ENCODE measurements at regions not wholly inside any gene's neighbourhood (a gene's known extent, or its start where the extent isn't known, plus 50 kb on each side); places are given as distances from the start of the nearest gene placed in this dataset.
A peak's percentile ranks its signal among the peaks of the same experiment; 100 is the strongest.
"Not testable (repeated sequence)": the region's sequence is repeated elsewhere in the genome, so short reads cannot be mapped to it uniquely, and the experiment has no call there.

- DNase-seq = no peak
Observed at GRCh38 chr9:129301941-129302340, 123.9 kb upstream of the IER5L start.

GRCh38 chr9:129296195-129296594 lies 118.1 kb upstream of the IER5L start:
- not testable (repeated sequence) for DNase-seq

- no peak for DNase-seq
Observed at GRCh38 chr9:129291041-129291501, 113.0 kb upstream of the IER5L start.

- no peak for DNase-seq
Observed at GRCh38 chr9:129290606-129291005, 112.5 kb upstream of the IER5L start.

GRCh38 chr9:129289883-129290282 lies 111.8 kb upstream of the IER5L start:
- DNase-seq = no peak

GRCh38 chr9:129289131-129289731 lies 111.2 kb upstream of the IER5L start:
- DNase-seq = no peak

- no peak for DNase-seq
Observed at GRCh38 chr9:129287619-129288305, 109.7 kb upstream of the IER5L start.

GRCh38 chr9:129285979-129286772 lies 108.1 kb upstream of the IER5L start:
- no peak for DNase-seq

- DNase-seq = no peak
Observed at GRCh38 chr9:129285382-129285781, 107.3 kb upstream of the IER5L start.

GRCh38 chr9:129284607-129285291 lies 106.7 kb upstream of the IER5L start:
- no peak for DNase-seq

- DNase-seq = no peak
Observed at GRCh38 chr9:129283705-129284606, 105.9 kb upstream of the IER5L start.

GRCh38 chr9:129283291-129283691 lies 105.2 kb upstream of the IER5L start:
- no peak for DNase-seq

GRCh38 chr9:129282731-129283211 lies 104.7 kb upstream of the IER5L start:
- DNase-seq = no peak

- no peak for DNase-seq
Observed at GRCh38 chr9:129282272-129282671, 104.2 kb upstream of the IER5L start.

GRCh38 chr9:129281506-129282145 lies 103.6 kb upstream of the IER5L start:
- DNase-seq = no peak

- DNase-seq = peak in 19 of 56 donors; percentile 17 to 61 (median 36)
Observed at GRCh38 chr9:129280623-129281271, 102.7 kb upstream of the IER5L start.

GRCh38 chr9:129280236-129280622 lies 102.2 kb upstream of the IER5L start:
- DNase-seq = no peak

GRCh38 chr9:129278391-129279237 lies 100.6 kb upstream of the IER5L start:
- DNase-seq = no peak
